Thyroid gland (tissue), 4 donors: ENCODE measurements at regions not wholly inside any gene's neighbourhood (a gene's known extent, or its start where the extent isn't known, plus 50 kb on each side); places are given as distances from the start of the nearest gene placed in this dataset.

Experiments
- POLR2A ChIP-seq, 2 donors: fragments of 450-650 bp; IDR thresholded peaks; one replicate each; pipeline ENCODE4 v1.6.1; 2017; ENCODE audit warnings: antibody characterized with exemption in 2 of 2, mild to moderate bottlenecking in 2 of 2, moderate library complexity in 1 of 2
- TF ChIP-seq, protein P1 (sequence below), 6 experiments: fragments of 200-600 bp in 3 of 6; fragments of 450-650 bp in 3 of 6; sonication (generic) in 3 of 6; IDR thresholded peaks; one replicate each; pipeline ENCODE4 v1.5.1; 2016 to 2019; ENCODE audit warnings: antibody characterized with exemption in 6 of 6, mild to moderate bottlenecking in 2 of 6, inconsistent platforms in 1 of 6, moderate library complexity in 1 of 6

GRCh38 chr2:176819306-176819705, 393.3 kb upstream of the HNRNPA3 start:
- TF ChIP-seq, protein P1, sequence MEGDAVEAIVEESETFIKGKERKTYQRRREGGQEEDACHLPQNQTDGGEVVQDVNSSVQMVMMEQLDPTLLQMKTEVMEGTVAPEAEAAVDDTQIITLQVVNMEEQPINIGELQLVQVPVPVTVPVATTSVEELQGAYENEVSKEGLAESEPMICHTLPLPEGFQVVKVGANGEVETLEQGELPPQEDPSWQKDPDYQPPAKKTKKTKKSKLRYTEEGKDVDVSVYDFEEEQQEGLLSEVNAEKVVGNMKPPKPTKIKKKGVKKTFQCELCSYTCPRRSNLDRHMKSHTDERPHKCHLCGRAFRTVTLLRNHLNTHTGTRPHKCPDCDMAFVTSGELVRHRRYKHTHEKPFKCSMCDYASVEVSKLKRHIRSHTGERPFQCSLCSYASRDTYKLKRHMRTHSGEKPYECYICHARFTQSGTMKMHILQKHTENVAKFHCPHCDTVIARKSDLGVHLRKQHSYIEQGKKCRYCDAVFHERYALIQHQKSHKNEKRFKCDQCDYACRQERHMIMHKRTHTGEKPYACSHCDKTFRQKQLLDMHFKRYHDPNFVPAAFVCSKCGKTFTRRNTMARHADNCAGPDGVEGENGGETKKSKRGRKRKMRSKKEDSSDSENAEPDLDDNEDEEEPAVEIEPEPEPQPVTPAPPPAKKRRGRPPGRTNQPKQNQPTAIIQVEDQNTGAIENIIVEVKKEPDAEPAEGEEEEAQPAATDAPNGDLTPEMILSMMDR (IDR thresholded peaks at IDR 0.05): no peak
- TF ChIP-seq POLR2A (IDR thresholded peaks at IDR 0.05): no peak
